Astrocyte (in vitro differentiated cells and primary cell): ENCODE measurements at regions not wholly inside any gene's neighbourhood (a gene's known extent, or its start where the extent isn't known, plus 50 kb on each side); places are given as distances from the start of the nearest gene placed in this dataset.

Experiments
- CTCF ChIP-seq: IDR thresholded peaks from 2 replicates; pipeline ENCODE4 v1.5.1; 2011; ENCODE audit warnings: low read depth, mild to moderate bottlenecking, inconsistent platforms, low read length, moderate library complexity; ENCODE audit not compliant: insufficient read depth
- EZH2 ChIP-seq: IDR thresholded peaks from 2 replicates; pipeline ENCODE4 v1.6.1; 2012; ENCODE audit warnings: mild to moderate bottlenecking, low read length, inconsistent platforms; ENCODE audit not compliant: insufficient read depth

- TF ChIP-seq CTCF (no peak), EZH2 (no peak)
Measured at GRCh38 chr2:105610576-105611332, 134.0 kb upstream of the NCK2 start.
